ENCODE measurements at regions not wholly inside any gene's neighbourhood (a gene's known extent, or its start where the extent isn't known, plus 50 kb on each side); places are given as distances from the start of the nearest gene placed in this dataset.

- WGBS, result 98% methylated on average over 15 of the region's 16 CpGs
- Histone ChIP-seq H3K27me3 (peaks cover 0 to 29% (median 0%) of the 10 kb centered on the region in 4 donors), H3K4me1 (no peaks in the 10 kb centered on the region), H3K4me3 (no peak overlapping the region), H3K36me3 (no peaks in the 10 kb centered on the region), H3K9me3 (peaks cover 0 to 10% (median 5%) of the 10 kb centered on the region in 4 donors), H3K27ac (replicated peaks in 1 of 4) (no peak overlapping the region)
- TF ChIP-seq EP300 (IDR thresholded peaks at IDR 0.05) (no peak), CTCF (IDR thresholded peaks at IDR 0.05) (no peak), POLR2AphosphoS5 (IDR thresholded peaks at IDR 0.05) (no peak), POLR2A (IDR thresholded peaks at IDR 0.05; ENCODE audit: low read depth) (no peak)
- DNase-seq (ENCODE audit: extremely low spot score), result no peak
- intact Hi-C loops (cut with DNase I), result no loop called here
Measured at GRCh38 chr1:24993871-24994580, 64.0 kb upstream of the RUNX3 start.

- intact Hi-C loops (cut with DNase I), result no loop called here
- TF ChIP-seq EP300 (IDR thresholded peaks at IDR 0.05) (no peak), POLR2A (IDR thresholded peaks at IDR 0.05; ENCODE audit: low read depth) (no peak), POLR2AphosphoS5 (IDR thresholded peaks at IDR 0.05) (no peak), CTCF (IDR thresholded peaks at IDR 0.05) (no peak)
- H3K4me1 ChIP-seq, result no peaks in the 10 kb centered on the region
- 61% methylated on average over 12 of the region's 12 CpGs for WGBS
- H3K27ac ChIP-seq (replicated peaks in 1 of 4), result no peak overlapping the region
- H3K36me3 ChIP-seq, result no peaks in the 10 kb centered on the region
- no peak overlapping the region for H3K4me3 ChIP-seq
- DNase-seq (ENCODE audit: extremely low spot score), result no peak
- peaks cover 0 to 10% (median 5%) of the 10 kb centered on the region in 4 donors for H3K9me3 ChIP-seq
- peaks cover 0 to 29% (median 0%) of the 10 kb centered on the region in 4 donors for H3K27me3 ChIP-seq
Measured at GRCh38 chr1:24992761-24993211, 62.7 kb upstream of the RUNX3 start.

GRCh38 chr1:24992124-24992760 lies 62.2 kb upstream of the RUNX3 start:
- intact Hi-C loops (cut with DNase I), result no loop called here
- Histone ChIP-seq H3K9me3 (peaks cover 0 to 10% (median 5%) of the 10 kb centered on the region in 4 donors), H3K27me3 (peaks cover 0 to 29% (median 0%) of the 10 kb centered on the region in 4 donors), H3K36me3 (no peaks in the 10 kb centered on the region), H3K27ac (replicated peaks in 1 of 4) (no peak overlapping the region), H3K4me1 (no peaks in the 10 kb centered on the region), H3K4me3 (no peak overlapping the region)
- 77% methylated on average over 10 of the region's 11 CpGs for WGBS
- DNase-seq (ENCODE audit: extremely low spot score), result no peak
- TF ChIP-seq POLR2A (IDR thresholded peaks at IDR 0.05; ENCODE audit: low read depth), result no peak
- no peak for TF ChIP-seq POLR2AphosphoS5 (IDR thresholded peaks at IDR 0.05)
- no peak for TF ChIP-seq CTCF (IDR thresholded peaks at IDR 0.05)
- no peak for TF ChIP-seq EP300 (IDR thresholded peaks at IDR 0.05)

GRCh38 chr1:24991697-24992096 lies 61.6 kb upstream of the RUNX3 start:
- intact Hi-C loops (cut with DNase I), result no loop called here
- TF ChIP-seq POLR2A (IDR thresholded peaks at IDR 0.05; ENCODE audit: low read depth), result no peak
- no peak for TF ChIP-seq CTCF (IDR thresholded peaks at IDR 0.05)
- no peak for TF ChIP-seq EP300 (IDR thresholded peaks at IDR 0.05)
- TF ChIP-seq POLR2AphosphoS5 (IDR thresholded peaks at IDR 0.05), result no peak
- peaks cover 0 to 29% (median 0%) of the 10 kb centered on the region in 4 donors for H3K27me3 ChIP-seq
- H3K36me3 ChIP-seq, result no peaks in the 10 kb centered on the region
- peaks cover 0 to 5% (median 0%) of the 10 kb centered on the region in 4 donors for H3K4me1 ChIP-seq
- H3K9me3 ChIP-seq, result peaks cover 0 to 10% (median 5%) of the 10 kb centered on the region in 4 donors
- whole genome bisulfite sequencing, result 73% methylated on average over 7 of the region's 7 CpGs
- no peak overlapping the region for H3K27ac ChIP-seq (replicated peaks in 1 of 4)
- no peak overlapping the region for H3K4me3 ChIP-seq
- DNase-seq (ENCODE audit: extremely low spot score), result no peak
